HEK293 (cell line): ENCODE measurements at regions not wholly inside any gene's neighbourhood (a gene's known extent, or its start where the extent isn't known, plus 50 kb on each side); places are given as distances from the start of the nearest gene placed in this dataset.

Experiments used
- CTCF ChIA-PET: fragments of 350-600 bp; formaldehyde crosslinking; extraction: SDS; loops from one replicate; lab custom pipeline; 2021; ENCODE audit warnings: antibody characterized with exemption; lab: Yijun Ruan, JAX
- POLR2A ChIA-PET: fragments of 300-600 bp; formaldehyde crosslinking; extraction: SDS; loops from one replicate; lab custom pipeline; 2020; ENCODE audit warnings: antibody characterized with exemption, inconsistent platforms; lab: Yijun Ruan, JAX
- H3K27ac ChIP-seq: fragments of 200-500 bp; sonication (Bioruptor generic); 2 replicates; pipeline ENCODE4 v1.5.1; 2014; ENCODE audit warnings: low read depth, low read length, control low read depth, inconsistent platforms; ENCODE audit errors: extremely low read depth
- H3K36me3 ChIP-seq, 2 experiments: fragments of 200-500 bp in 1 of 2; sonication (Bioruptor generic) in 1 of 2; 1 replicate in 1 of 2; 2 replicates in 1 of 2; pipeline ENCODE4 v1.5.1; 2014 to 2017; ENCODE audit warnings: inconsistent platforms in 2 of 2, low read length in 2 of 2; ENCODE audit not compliant: control insufficient read depth in 2 of 2, insufficient read depth in 1 of 2
- H3K4me1 ChIP-seq: fragments of 200-500 bp; sonication (Bioruptor generic); 2 replicates; pipeline ENCODE4 v1.5.1; 2014; ENCODE audit warnings: mild to moderate bottlenecking, low read length, inconsistent platforms; ENCODE audit not compliant: control insufficient read depth, insufficient read depth
- H3K4me3 ChIP-seq: 2 replicates; pipeline ENCODE4 v1.5.1; 2011; ENCODE audit warnings: low read depth, mild to moderate bottlenecking, control low read depth, low read length, moderate library complexity
- H3K9me3 ChIP-seq: fragments of 200-500 bp; sonication (Bioruptor generic); 2 replicates; pipeline ENCODE4 v1.5.1; 2014; ENCODE audit warnings: low read depth, low read length, inconsistent platforms; ENCODE audit not compliant: control insufficient read depth, insufficient read depth
- HOXD13 ChIP-seq: sonication (generic); formaldehyde crosslinking; IDR thresholded peaks from 2 replicates; pipeline ENCODE4 v1.8.0; 2022; ENCODE audit warnings: missing genetic modification reagents, borderline replicate concordance
- RBAK ChIP-seq: fragments of 450-650 bp; formaldehyde crosslinking; IDR thresholded peaks from 2 replicates; pipeline ENCODE4 v1.5.1; 2016; ENCODE audit warnings: missing biosample characterization, missing genetic modification characterization
- SP3 ChIP-seq: fragments of 450-650 bp; formaldehyde crosslinking; IDR thresholded peaks from 2 replicates; pipeline ENCODE4 v1.5.1; 2016; ENCODE audit warnings: missing biosample characterization, missing genetic modification characterization
- ZBTB49 ChIP-seq: fragments of 450-650 bp; formaldehyde crosslinking; IDR thresholded peaks from 2 replicates; pipeline ENCODE4 v1.5.1; 2016; ENCODE audit warnings: missing biosample characterization, missing genetic modification characterization, low read depth
- ZNF184 ChIP-seq: fragments of 450-650 bp; IDR thresholded peaks from 2 replicates; pipeline ENCODE4 v1.5.1; 2018; ENCODE audit warnings: missing biosample characterization, mild to moderate bottlenecking, missing genetic modification characterization
- ZNF19 ChIP-seq: fragments of 450-650 bp; formaldehyde crosslinking; IDR thresholded peaks from 2 replicates; pipeline ENCODE4; 2016; ENCODE audit warnings: missing biosample characterization, missing genetic modification characterization, low read depth
- ZNF221 ChIP-seq: fragments of 450-650 bp; formaldehyde crosslinking; IDR thresholded peaks from 2 replicates; pipeline ENCODE4 v1.5.1; 2017; ENCODE audit warnings: missing biosample characterization, missing genetic modification characterization, borderline replicate concordance
- ZNF280C ChIP-seq: fragments of 450-650 bp; formaldehyde crosslinking; IDR thresholded peaks from 2 replicates; pipeline ENCODE4 v1.5.1; 2016; ENCODE audit warnings: missing biosample characterization, missing genetic modification characterization
- ZNF335 ChIP-seq: fragments of 450-650 bp; formaldehyde crosslinking; conservative IDR thresholded peaks from 2 replicates; pipeline ENCODE4 v1.5.1; 2016; ENCODE audit warnings: missing biosample characterization, missing genetic modification characterization
- ZNF623 ChIP-seq: fragments of 450-650 bp; formaldehyde crosslinking; IDR thresholded peaks from 2 replicates; pipeline ENCODE4 v1.5.1; 2016; ENCODE audit warnings: missing biosample characterization, missing genetic modification characterization
- ZNF701 ChIP-seq: fragments of 450-650 bp; formaldehyde crosslinking; IDR thresholded peaks from 2 replicates; pipeline ENCODE4 v1.5.1; 2016; ENCODE audit warnings: missing biosample characterization, missing genetic modification characterization
- ZNF747 ChIP-seq: fragments of 450-650 bp; formaldehyde crosslinking; IDR thresholded peaks from 2 replicates; pipeline ENCODE4 v1.5.1; 2016; ENCODE audit warnings: missing biosample characterization, missing genetic modification characterization
- ZNF785 ChIP-seq: fragments of 450-650 bp; formaldehyde crosslinking; IDR thresholded peaks from 2 replicates; pipeline ENCODE4 v1.5.1; 2016; ENCODE audit warnings: missing biosample characterization, missing genetic modification characterization
- TF ChIP-seq, protein P1 (sequence below): fragments of 450-650 bp; IDR thresholded peaks from 2 replicates; pipeline ENCODE4 v1.5.1; 2018; ENCODE audit warnings: missing biosample characterization, mild to moderate bottlenecking, missing genetic modification characterization
- TF ChIP-seq, protein P2 (sequence below): fragments of 450-650 bp; formaldehyde crosslinking; IDR thresholded peaks from 2 replicates; pipeline ENCODE4 v1.5.1; 2016; ENCODE audit warnings: missing biosample characterization, missing genetic modification characterization
- TF ChIP-seq, protein P3 (sequence below): fragments of 450-650 bp; formaldehyde crosslinking; IDR thresholded peaks from 2 replicates; pipeline ENCODE4 v1.5.1; 2017; ENCODE audit warnings: missing biosample characterization, missing genetic modification characterization

- TF ChIP-seq SP3 (no peak), ZNF335 (tag by site-specific recombination) (no peak), ZNF19 (tag by site-specific recombination) (no peak), ZNF785 (tag by site-specific recombination) (no peak), ZNF221 (tag by site-specific recombination) (no peak), ZBTB49 (tag by site-specific recombination) (no peak), ZNF747 (tag by site-specific recombination) (no peak), ZNF701 (no peak), HOXD13 (no peak), ZNF184 (tag by site-specific recombination) (no peak), ZNF280C (tag by site-specific recombination) (no peak), RBAK (tag by site-specific recombination) (no peak), ZNF623 (no peak)
- TF ChIP-seq, protein P1, sequence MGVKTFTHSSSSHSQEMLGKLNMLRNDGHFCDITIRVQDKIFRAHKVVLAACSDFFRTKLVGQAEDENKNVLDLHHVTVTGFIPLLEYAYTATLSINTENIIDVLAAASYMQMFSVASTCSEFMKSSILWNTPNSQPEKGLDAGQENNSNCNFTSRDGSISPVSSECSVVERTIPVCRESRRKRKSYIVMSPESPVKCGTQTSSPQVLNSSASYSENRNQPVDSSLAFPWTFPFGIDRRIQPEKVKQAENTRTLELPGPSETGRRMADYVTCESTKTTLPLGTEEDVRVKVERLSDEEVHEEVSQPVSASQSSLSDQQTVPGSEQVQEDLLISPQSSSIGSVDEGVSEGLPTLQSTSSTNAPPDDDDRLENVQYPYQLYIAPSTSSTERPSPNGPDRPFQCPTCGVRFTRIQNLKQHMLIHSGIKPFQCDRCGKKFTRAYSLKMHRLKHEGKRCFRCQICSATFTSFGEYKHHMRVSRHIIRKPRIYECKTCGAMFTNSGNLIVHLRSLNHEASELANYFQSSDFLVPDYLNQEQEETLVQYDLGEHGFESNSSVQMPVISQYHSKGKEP (tag by site-specific recombination): no peak
- TF ChIP-seq, protein P2, sequence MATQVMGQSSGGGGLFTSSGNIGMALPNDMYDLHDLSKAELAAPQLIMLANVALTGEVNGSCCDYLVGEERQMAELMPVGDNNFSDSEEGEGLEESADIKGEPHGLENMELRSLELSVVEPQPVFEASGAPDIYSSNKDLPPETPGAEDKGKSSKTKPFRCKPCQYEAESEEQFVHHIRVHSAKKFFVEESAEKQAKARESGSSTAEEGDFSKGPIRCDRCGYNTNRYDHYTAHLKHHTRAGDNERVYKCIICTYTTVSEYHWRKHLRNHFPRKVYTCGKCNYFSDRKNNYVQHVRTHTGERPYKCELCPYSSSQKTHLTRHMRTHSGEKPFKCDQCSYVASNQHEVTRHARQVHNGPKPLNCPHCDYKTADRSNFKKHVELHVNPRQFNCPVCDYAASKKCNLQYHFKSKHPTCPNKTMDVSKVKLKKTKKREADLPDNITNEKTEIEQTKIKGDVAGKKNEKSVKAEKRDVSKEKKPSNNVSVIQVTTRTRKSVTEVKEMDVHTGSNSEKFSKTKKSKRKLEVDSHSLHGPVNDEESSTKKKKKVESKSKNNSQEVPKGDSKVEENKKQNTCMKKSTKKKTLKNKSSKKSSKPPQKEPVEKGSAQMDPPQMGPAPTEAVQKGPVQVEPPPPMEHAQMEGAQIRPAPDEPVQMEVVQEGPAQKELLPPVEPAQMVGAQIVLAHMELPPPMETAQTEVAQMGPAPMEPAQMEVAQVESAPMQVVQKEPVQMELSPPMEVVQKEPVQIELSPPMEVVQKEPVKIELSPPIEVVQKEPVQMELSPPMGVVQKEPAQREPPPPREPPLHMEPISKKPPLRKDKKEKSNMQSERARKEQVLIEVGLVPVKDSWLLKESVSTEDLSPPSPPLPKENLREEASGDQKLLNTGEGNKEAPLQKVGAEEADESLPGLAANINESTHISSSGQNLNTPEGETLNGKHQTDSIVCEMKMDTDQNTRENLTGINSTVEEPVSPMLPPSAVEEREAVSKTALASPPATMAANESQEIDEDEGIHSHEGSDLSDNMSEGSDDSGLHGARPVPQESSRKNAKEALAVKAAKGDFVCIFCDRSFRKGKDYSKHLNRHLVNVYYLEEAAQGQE (tag by site-specific recombination): no peak
- TF ChIP-seq, protein P3, sequence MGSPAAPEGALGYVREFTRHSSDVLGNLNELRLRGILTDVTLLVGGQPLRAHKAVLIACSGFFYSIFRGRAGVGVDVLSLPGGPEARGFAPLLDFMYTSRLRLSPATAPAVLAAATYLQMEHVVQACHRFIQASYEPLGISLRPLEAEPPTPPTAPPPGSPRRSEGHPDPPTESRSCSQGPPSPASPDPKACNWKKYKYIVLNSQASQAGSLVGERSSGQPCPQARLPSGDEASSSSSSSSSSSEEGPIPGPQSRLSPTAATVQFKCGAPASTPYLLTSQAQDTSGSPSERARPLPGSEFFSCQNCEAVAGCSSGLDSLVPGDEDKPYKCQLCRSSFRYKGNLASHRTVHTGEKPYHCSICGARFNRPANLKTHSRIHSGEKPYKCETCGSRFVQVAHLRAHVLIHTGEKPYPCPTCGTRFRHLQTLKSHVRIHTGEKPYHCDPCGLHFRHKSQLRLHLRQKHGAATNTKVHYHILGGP (tag by site-specific recombination): no peak
- POLR2A ChIA-PET: no interaction called here
- peaks cover 4% of the 10 kb centered on the region for H3K4me1 ChIP-seq
These were observed 127.6 kb downstream of the SLC25A47 start for GRCh38 chr14:100450736-100451135.

More at GRCh38 chr14:100450736-100451135, 127.6 kb downstream of the SLC25A47 start:
- Histone ChIP-seq H3K27ac (no peak overlapping the region), H3K4me3 (no peak overlapping the region), H3K9me3 (no peaks in the 10 kb centered on the region), H3K36me3 (no peaks in the 10 kb centered on the region)
- CTCF ChIA-PET: no interaction called here
